DMS153 treated with DMSO at 0.1 percent for 48 hours (cell line): ENCODE measurements at regions not wholly inside any gene's neighbourhood (a gene's known extent, or its start where the extent isn't known, plus 50 kb on each side); places are given as distances from the start of the nearest gene placed in this dataset.

Source experiments
- DNase-seq: peaks from one replicate; lab custom pipeline; 2025; ENCODE audit not compliant: unreplicated experiment; lab: John Stamatoyannopoulos, UW

GRCh38 chr14:106843951-106844483, 1317.6 kb downstream of the TMEM121 start:
- no peak for DNase-seq

GRCh38 chr14:106844608-106845285, 1318.4 kb downstream of the TMEM121 start:
- DNase-seq: no peak

GRCh38 chr14:106845286-106846087, 1319.1 kb downstream of the TMEM121 start:
- DNase-seq: no peak

- DNase-seq: no peak
Observed at GRCh38 chr14:106846218-106846617, 1319.8 kb downstream of the TMEM121 start.

GRCh38 chr14:106848330-106849121, 1322.1 kb downstream of the TMEM121 start:
- DNase-seq: no peak

GRCh38 chr14:106850913-106851825, 1324.8 kb downstream of the TMEM121 start:
- peak; percentile 59 for DNase-seq

- DNase-seq: peak; percentile 68
Observed at GRCh38 chr14:106872611-106873446, 1346.4 kb downstream of the TMEM121 start.

GRCh38 chr14:106874350-106874749, 1348.0 kb downstream of the TMEM121 start:
- DNase-seq: no peak

- no peak for DNase-seq
Observed at GRCh38 chr14:106875503-106875902, 1349.1 kb downstream of the TMEM121 start.

GRCh38 chr14:106876711-106877110, 1350.3 kb downstream of the TMEM121 start:
- DNase-seq: no peak

- DNase-seq: no peak
Observed at GRCh38 chr14:106877517-106877916, 1351.1 kb downstream of the TMEM121 start.

- no peak for DNase-seq
Observed at GRCh38 chr14:106879241-106879640, 1352.9 kb downstream of the TMEM121 start.

GRCh38 chr14:106883218-106883692, 1356.9 kb downstream of the TMEM121 start:
- no peak for DNase-seq
